NCI-H1436 (cell line): ENCODE measurements at regions not wholly inside any gene's neighbourhood (a gene's known extent, or its start where the extent isn't known, plus 50 kb on each side); places are given as distances from the start of the nearest gene placed in this dataset.
"Not testable (repeated sequence)": the region's sequence is repeated elsewhere in the genome, so short reads cannot be mapped to it uniquely, and the experiment has no call there.

Experiments
- DNase-seq: peaks from one replicate; lab custom pipeline; 2025; lab: John Stamatoyannopoulos, UW

DNA sequence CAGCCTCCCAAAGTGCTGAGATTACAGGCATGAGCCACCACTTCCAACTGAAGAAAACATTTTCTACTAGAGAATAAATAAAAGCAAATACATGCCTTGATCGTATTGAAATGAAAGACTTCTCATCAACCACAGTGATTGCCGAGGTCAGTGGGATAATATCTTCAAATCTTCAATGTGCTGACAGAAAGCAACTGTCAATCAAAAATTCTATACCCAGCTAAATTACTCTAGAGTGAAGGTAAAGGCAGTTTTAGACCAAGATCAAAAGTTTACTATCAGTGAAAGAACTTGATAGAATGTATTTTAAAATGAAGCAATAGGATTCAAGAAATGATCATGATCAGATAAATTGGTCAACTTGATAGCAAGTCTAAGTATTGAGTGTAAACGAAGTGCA is 130.6 kb downstream of the BRD1 start:
- no peak for DNase-seq

DNA sequence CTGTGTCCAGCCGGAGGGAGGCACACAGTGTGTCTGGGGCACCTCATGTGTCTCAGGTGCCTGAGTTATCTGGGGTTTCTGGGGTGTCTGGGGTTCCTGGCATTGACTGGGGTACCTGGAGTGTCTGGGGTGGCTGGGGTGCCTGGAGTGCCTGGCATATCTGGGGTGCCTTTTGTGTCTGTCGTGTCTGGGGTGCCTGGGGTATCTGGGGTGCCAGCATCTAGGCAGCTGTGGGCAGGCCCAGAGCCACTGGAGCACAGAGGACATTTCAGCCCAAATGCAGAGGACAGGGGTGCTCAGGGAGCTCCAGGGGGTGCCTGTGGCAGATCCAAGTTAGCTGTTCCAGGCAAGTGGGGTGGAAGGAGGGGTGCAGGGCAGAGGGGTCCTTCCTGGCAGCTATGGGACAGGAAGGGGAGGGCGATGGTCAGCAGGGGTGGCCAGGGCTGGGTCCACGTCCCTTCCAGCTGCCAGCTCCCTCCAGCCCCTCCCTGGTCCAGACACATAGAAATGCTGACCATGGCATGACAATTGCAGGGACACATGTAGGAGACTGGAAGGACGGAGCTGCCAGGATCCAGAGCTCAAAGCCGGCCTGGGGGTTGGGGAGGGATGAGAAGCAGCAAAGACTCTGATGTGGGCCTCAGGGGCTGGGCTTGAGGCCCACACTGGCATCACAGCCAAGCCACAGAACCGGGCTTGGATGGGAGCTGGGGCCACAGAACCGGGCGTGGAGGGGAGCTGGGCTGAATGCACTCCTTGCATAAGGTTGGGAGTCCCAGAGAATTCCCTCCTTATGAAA is 133.0 kb downstream of the BRD1 start:
- no peak for DNase-seq

DNA sequence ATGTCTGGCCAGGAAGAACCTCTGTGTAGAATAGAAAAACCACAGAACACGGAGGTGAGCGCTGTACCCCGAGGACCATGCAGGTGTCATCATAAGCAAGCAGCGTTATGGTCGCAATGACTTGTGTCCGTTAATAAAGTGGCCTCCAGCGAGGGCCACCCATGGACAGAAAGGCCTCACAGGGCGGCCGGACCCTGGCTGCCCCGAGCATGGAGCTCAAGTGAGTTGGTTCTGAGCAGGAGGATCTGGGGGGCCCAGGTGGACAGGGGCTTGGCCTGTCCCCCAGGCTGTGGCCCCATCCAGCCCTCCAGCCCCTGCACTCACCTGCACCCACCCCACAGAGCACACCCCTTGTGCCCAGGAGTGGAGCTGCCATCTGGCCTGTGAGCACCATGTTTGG is 133.8 kb downstream of the BRD1 start:
- no peak for DNase-seq

DNA sequence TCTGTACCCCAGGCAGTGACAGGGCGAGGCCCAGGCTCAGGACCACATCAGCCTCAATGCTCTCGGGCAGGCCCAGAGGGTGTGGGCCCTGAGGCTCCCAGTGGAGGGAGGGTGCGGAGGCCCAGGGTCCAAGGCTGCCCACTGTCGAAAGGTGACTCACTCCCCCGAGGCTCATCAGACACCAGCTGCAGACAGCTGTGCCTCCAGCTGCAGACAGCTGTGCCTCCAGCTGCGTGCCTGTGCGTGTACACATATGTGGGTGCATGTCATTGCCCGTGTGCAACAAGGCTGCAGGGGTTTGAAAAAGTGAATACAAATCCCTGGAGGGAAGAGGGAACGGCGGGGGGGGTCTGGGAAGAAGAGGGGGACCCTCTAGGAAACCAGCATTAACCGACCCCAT is 134.3 kb downstream of the BRD1 start:
- no peak for DNase-seq

DNA sequence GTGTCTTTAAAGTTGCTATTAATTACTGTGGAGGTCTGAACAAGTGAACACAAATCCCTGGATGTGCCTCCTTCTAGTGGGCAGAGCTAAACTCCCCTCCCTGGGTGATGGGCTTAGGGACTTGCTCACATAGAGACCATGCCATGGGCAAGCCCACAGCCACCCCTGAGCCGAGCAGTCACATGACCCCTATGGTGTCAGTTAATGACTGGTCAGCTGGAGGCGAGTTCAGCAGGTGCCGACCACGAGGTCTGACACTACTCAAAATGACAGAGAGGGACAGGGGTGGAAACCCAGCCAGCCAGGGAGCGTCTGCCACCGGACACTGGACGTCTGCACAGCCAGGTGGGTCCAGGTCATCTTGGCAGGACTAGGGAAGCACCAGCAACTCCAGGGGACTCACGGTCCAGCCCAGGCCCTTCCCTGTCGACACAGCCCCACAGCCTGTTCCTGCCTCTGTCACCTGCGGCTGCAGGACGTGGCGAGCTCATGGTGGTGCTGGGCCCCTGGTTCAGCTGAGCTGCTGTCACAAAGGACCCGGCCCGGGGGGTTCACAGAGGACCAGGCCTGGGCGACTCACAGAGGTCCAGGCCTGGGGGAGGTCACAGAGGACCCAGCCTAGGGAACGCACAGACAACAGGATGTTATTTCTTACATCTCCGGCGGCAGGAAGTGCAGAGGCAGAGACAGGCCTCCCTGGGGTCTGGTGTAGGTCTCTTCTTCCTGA is 135.0 kb downstream of the BRD1 start:
- no peak for DNase-seq

DNA sequence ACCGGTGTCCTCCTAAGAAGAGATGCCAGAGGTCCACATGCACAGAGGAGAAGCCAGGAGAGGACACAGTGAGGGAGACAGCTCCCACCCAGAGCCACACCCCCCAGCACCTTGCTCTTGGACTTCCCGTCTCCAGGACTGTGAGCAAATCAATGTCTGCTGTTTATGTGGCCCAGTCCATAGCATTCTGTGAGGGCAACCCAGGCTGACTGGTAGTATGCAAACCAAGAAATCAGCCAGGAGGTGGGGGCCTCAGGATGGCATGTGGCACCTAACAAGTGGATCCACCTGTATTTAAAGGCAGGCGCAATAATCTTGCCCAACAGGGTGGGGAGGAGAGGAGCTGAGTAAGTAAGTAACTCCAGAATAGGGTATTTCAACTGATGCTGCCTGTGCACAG is 136.4 kb downstream of the BRD1 start:
- DNase-seq = no peak

DNA sequence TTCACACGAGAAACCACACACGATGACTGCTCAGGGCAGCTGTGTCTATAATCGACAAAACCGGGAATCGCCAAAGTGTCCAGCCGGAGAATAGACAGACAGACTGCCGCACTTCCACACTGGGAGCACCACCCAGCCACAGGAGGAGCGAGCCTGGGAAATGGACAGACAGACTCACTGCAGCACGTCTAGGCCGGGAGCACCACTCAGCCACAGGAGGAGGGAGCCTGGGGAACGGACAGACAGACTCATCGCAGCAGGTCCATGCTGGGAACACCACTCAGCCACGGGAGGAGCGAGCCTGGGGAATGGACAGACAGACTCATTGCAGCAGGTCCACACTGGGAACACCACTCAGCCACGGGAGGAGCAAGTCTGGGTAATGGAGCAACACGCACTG is 137.2 kb downstream of the BRD1 start:
- no peak for DNase-seq

DNA sequence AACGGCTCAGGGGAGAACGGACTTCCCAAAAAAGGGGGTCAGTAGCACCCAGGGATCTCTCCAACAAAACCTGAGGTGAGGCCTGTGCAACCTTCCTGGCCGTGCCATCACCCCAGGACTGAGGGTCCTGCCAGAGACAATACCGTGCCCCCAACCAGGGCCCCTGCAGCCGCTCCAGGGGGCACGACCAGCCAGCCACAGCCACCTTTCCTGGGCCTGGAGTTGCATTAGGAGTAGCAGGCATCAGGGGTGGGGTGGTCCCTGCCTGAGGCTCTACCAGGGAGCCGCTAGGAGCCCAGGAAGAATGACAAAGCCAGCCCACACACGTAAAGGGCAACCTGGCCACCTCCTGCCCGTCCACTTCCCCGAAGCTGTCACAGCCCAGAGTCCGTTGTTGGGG is 137.8 kb downstream of the BRD1 start:
- no peak for DNase-seq

DNA sequence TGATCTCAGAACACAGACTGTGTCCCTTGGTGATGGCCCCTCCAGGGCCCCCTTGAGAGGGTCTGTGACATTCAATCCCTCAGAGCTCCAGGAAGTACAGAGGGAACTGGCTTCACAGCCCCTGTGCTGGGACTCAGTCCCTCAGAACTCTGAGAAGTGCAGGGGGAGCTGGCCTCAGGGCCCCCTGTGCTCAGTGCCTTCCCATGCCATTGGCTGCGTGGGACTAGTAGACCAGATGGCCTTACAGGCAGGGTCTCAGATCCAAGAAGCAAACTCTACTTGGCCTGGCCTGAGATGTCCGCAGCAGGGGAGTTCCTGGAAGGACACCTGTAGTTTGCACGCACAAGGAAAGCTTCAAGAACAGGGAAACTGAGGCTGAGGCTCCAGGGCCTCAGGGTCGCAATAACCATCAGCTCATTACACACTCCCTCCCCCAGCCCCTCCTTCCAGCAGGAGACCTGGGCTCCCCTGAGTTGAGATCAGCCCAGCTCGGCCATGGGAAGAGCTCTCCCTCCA is 138.4 kb downstream of the BRD1 start:
- DNase-seq = no peak

DNA sequence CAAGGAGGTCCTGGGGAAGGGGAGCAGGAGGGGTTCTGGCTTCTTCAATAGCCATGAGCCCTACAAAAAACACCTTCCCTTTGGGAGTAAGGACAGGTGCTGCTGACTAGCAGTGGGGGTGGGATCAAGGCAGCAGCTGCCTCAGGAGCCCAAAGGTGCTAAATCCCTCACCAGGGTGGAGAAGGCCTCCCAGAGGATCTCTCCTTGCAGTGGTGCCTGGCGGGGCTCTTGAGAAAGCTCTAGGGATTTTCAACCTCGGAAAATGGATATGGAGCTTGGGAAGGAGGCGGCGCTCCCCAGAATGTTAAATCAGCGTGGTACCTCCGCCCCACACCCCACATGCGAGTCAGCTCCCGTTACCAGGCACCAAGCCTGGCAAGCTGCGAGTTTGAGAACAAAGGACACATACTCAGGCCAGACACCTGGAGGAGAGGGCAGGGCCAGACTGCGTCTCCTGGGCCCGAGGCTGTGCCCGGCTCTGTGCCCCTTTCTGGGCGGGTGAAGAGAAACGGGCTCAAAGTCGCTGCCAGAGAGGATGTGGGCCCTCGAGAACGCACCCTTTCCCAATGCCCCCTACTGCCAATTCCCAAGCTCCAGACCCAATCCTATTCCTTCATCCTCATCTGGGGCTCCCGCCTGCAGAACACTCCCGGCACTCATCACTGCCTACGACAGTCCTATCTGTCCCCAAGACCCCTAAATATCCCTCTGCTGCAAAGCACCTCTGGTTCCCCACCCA is 139.0 kb downstream of the BRD1 start:
- peak; percentile 27 for DNase-seq

DNA sequence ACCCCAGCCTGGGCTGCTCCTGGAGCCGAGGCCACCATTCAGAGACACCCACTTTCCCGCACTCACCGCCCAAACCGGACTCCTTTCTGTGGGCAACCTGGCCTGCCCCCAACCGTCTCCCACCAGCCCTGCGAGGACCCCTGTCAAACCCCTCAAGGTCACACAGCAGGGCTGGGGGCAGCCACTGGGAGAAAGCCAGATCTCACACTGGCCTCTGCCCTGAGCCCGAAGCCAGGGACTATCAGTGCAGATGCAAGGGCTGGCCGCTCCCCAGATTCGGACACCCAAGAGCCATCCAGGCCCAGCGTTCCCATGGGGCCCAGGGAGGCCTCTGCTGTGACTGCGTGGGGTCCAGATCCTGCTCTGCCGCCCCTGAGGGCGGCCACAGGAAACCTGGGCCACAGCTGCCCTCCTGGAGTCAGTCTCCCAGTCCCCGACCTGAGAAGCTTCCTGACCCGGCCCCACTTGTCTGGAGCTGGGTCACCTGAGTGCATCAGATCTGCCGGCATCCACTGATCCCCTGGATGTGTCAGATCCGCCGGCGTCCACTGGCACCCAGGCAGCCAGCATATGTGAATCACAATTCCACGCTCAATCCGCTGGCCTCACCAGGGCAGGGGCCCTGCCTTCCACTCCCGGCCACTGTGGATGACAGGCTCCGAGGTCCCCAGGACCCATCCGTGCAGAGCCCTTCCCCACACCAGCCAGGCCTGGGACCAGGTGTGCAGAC is 139.7 kb downstream of the BRD1 start:
- no peak for DNase-seq

DNA sequence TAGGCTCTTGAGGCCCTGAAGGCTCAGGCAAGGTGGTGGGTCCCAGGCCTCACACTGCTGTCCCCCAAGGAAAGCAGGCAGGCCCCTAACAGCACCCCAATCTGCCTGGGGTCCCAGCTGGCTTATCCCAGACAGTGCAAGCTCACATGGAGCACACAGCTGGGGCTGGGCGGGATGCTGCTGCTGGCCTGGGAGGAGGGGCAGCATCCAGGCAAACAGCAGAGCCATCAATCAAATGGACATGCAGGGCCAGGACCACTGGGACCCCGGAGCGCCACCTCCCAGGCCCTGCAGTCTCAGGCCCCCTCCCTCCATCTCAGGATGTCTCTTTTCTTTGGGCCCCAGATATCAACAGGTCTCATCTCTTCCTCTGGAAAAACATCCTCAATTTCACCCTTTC is 140.3 kb downstream of the BRD1 start:
- DNase-seq = no peak

DNA sequence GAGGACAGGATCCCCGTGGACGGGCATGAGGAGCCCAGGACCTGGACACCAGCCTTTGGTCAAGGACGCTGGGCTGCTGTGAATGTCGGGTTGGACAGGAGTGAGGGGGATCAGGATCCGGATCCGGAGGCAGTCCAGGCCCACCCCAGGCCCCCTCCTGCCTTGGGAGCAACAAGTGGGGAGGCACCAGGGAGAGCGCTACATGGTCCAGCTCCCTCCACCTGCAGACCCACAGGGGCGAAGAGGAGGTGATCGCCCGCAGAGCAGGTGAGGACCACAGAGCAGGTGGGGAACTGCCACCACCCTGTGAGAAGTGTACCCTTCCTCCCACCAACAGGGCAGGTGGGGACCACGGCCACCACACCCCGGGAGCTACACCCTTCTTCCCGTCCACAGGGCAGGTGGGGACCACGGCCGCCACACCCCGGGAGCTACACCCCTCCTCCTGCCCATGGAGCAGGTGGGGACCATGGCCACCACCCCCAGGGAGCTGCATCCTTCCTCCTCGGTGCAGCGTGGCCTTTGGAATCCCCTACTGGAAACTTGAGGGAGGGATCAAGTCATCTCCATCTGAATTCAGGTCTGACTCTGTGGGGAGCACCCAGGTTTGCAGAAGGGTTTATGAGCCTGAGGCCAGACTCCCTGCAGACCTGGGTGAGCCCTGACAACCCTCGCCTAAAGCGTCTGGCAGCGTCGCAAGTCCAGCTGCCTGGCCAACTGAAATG is 141.0 kb downstream of the BRD1 start:
- no peak for DNase-seq

DNA sequence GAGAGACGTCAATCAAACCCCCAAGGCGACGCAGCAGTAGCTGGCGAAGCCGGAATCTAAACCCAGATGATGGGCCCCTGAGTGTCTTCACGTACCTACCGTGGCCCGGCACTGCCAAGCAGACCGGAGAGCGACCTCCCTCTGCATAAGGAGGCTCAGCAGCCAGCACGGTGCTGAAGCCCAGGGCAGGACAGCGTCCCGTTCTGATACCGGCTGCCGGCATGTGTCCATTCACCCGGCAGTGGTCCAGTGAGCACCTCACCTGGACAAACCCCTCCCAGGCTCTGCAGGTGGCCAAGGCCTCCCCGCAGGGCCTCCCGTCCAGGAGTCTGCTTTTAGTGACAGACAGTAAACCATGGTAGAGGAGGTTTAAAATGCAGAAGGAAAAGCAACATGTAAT is 142.0 kb downstream of the BRD1 start:
- no peak for DNase-seq

DNA sequence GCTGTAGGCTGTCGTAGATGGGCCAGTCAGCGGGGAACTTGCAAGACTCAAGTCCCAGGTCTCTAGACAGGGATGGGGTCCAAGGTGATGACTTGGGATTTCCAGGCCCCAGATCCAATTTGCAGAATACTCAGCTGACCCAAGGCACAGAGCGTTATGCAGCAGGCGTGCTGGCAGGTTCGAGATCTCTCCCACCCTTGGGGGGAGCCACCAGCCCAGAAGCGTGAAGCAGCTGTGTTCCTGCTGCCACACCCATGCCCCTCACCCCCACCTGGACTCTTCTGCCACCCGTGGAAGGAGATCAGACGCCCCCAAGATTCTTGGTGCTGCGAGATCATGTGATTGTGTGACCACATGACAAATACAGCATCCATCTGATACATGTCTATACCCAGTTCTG is 142.6 kb downstream of the BRD1 start:
- no peak for DNase-seq

DNA sequence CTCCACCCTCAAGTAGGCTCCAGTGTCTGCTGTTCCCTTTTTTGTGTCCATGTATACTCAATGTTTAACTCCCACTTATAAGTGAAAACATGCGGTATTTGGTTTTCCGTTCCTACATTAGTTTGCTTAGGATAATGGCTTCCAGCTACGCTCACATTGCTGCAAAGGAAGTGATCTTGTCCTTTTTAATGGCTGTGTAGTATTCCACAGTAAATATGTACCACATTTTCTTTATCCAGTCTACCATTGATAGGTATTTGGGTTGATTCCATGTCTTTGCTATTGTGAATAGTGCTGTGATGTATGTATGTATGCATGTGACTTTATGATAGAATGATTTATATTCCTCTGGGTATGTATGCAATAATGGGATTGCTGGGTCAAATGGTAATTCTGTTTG is 144.6 kb downstream of the BRD1 start:
- DNase-seq = no peak

DNA sequence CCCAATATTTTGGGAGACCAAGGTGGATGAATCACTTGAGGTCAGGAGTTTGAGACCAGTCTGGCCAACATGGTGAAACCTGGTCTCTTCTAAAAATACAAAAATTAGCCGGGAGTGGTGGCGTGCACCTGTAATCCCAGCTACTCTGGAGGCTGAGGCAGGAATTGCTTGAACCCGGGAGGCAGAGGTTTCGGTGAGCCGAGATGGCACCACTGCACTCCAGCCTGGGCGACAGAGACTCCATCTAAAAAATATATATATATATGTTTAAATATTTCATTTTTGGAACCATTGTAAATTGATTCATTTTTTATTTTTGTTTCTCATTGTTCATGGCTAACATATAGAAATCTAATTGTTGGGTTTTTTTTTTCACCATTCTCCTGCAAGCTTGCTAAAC is 146.9 kb downstream of the BRD1 start:
- DNase-seq = not testable (repeated sequence)

DNA sequence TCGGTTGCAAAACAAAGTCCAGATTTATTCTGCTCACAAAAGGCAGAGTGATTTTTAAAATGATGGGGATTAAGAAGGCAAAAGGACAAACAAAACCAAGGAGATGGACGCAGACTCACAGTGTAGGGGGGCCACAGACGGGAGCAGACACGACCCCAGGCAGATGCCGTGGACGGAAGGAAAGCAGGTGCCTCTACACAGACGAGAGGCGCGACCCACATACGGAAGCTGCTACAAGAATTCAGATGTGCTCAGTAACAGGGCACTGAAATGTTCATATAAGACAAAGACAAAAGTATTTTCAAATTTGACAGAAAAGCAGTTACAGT is 148.9 kb downstream of the BRD1 start:
- no peak for DNase-seq

DNA sequence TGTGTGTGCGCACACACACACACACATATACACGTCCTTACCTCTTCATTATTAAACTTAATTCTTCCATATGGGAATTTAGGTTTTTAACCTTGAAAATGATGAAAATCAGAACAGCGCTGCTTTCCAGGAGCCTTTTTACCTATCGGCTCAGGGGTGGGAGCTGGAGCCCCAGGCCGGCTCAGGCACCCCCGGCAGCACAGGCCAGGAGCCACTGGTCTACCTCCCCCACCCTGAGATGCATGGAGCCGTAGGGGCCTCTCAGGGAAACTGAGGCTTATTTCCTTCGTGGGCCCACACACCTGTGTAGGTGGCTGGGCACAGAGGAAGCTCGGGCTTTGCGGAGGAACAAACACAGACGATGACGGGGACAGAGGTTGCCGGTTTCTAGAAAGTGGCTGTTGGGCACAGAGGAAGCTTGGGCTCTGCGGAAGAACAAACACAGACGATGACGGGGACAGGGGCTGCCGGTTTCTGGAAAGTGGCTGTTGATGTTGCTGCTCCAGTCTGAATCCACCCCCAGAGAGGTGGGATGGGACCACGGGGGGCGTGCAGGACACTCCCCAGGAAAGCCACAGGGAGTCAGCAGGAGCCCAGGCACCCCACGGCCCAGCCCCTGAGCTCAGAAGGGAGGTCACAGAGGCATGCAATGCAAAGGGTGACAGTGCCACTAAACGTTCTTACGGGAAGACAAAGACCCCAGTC is 149.4 kb downstream of the BRD1 start:
- no peak for DNase-seq

DNA sequence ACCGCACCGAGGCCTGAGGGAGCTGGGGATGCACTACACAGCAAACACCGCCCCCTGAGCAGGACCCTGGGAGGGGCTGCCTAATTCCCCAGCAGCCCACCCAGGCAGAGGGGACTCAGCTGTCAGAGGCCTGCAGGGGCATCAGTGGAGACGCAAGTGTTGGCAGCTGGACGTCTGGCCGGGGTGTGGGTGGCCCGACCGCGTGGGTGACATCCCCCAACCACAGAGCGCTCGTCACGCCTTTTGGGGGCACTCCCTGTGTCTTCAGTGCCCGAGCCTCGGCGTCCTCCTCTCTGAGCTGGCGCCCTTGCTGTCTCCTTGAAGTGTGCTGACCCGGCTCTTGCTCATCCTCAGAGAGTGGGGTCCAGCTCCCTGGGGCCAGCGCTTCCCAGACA is 150.2 kb downstream of the BRD1 start:
- DNase-seq = no peak
